Activated naive CD4-positive, alpha-beta T cell treated with anti-CD3 and anti-CD28 coated beads for 36 hours (primary cell): ENCODE measurements at regions not wholly inside any gene's neighbourhood (a gene's known extent, or its start where the extent isn't known, plus 50 kb on each side); places are given as distances from the start of the nearest gene placed in this dataset.
"Not testable (repeated sequence)": the region's sequence is repeated elsewhere in the genome, so short reads cannot be mapped to it uniquely, and the experiment has no call there.

Experiments
- CTCF ChIA-PET: fragments of 350-600 bp; sonication (Branson Sonifier 250); formaldehyde crosslinking; loops from one replicate; lab custom pipeline; 2021; ENCODE audit warnings: antibody characterized with exemption; lab: Charles Lee
- DNase-seq: peaks from one replicate; pipeline ENCODE4 v3.0.0-alpha.2; 2020
- H3K27ac Mint-ChIP-seq: one replicate; pipeline ENCODE4 v1.8.0; 2021; ENCODE audit warnings: mild to moderate bottlenecking, mixed read lengths
- H3K27me3 Mint-ChIP-seq: one replicate; pipeline ENCODE4 v1.8.0; 2021; ENCODE audit warnings: low read depth, mixed read lengths
- H3K36me3 Mint-ChIP-seq: one replicate; pipeline ENCODE4 v1.8.0; 2021; ENCODE audit warnings: low read depth, mixed read lengths
- H3K4me1 Mint-ChIP-seq: one replicate; pipeline ENCODE4 v1.8.0; 2021; ENCODE audit warnings: low read depth, mixed read lengths
- H3K4me3 Mint-ChIP-seq: one replicate; pipeline ENCODE4 v1.8.0; 2021; ENCODE audit warnings: mild to moderate bottlenecking, moderate library complexity, mixed read lengths
- H3K9me3 Mint-ChIP-seq: one replicate; pipeline ENCODE4 v1.8.0; 2021; ENCODE audit warnings: mixed read lengths
- intact Hi-C: fragments of 100-400 bp; cut with micrococcal nuclease; formaldehyde crosslinking; loops from one replicate; pipeline ENCODE4 v1.15.1; 2023

DNA sequence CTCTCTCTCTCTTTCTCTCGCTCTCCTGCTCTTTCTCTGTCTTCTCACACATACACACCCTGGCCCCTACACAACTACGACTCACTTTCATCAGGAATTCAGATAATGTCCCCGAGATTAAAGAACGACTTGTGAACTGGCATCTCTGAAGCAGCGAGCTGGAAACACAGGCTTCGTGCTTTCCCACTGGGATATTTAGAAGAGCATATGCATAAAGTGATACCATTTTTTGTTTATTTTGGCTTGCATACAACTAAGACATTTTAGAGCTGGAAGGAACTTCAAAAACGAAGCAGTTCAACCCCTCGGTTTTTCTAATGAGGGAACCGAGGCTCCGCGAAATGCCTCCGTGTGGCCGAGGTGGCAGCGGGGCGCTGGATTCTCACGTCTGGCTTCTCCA is 88.6 kb downstream of the ZBTB18 start:
- CTCF ChIA-PET = no interaction called here
- Mint-ChIP-seq H3K27me3 (peaks cover 3% of the 10 kb centered on the region), H3K4me1 (peaks cover 10% of the 10 kb centered on the region), H3K27ac (no peak overlapping the region), H3K4me3 (no peak overlapping the region), H3K36me3 (no peaks in the 10 kb centered on the region), H3K9me3 (no peaks in the 10 kb centered on the region)
- DNase-seq = no peak
- intact Hi-C loops = no loop called here

DNA sequence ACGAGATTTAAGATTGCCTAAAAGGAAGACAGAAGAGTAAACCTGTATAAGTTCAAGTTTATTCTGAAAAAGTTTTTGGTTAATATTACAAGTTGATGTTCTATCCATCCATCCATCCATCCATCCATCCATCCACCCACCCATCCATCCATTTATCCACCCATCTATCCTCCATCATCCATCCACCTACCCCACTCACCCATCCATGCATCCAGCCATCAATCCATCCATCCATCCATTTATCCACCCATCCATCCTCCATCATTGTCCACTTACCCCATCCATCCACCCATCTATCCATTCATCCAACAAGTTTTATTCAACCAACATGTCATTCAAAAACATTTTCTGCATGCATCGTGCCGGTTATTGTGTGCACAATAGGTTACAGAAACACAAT is 89.3 kb downstream of the ZBTB18 start:
- Mint-ChIP-seq H3K4me3 (no peak overlapping the region), H3K27ac (no peak overlapping the region), H3K27me3 (peaks cover 3% of the 10 kb centered on the region), H3K4me1 (peaks cover 10% of the 10 kb centered on the region), H3K9me3 (no peaks in the 10 kb centered on the region), H3K36me3 (no peaks in the 10 kb centered on the region)
- intact Hi-C loops = no loop called here
- CTCF ChIA-PET = no interaction called here
- DNase-seq = no peak

- DNase-seq = no peak
- CTCF ChIA-PET = interaction anchor here (0.9 kb wide), 1 partner anchor 395 kb away, joined by 3 read pairs; no protein-coding TSS in a partner anchor
- Mint-ChIP-seq H3K4me1 (no peaks in the 10 kb centered on the region), H3K27ac (no peak overlapping the region), H3K9me3 (no peaks in the 10 kb centered on the region), H3K4me3 (no peak overlapping the region), H3K36me3 (no peaks in the 10 kb centered on the region), H3K27me3 (peaks cover 3% of the 10 kb centered on the region)
- intact Hi-C loops = no loop called here
Measured at GRCh38 chr1:244144053-244144452, 93.0 kb downstream of the ZBTB18 start.

- no peak overlapping the region for H3K27ac Mint-ChIP-seq
- no peak for DNase-seq
- H3K27me3 Mint-ChIP-seq = no peaks in the 10 kb centered on the region
- H3K4me1 Mint-ChIP-seq = no peaks in the 10 kb centered on the region
- no peaks in the 10 kb centered on the region for H3K9me3 Mint-ChIP-seq
- H3K4me3 Mint-ChIP-seq = no peak overlapping the region
- H3K36me3 Mint-ChIP-seq = no peaks in the 10 kb centered on the region
- CTCF ChIA-PET = no interaction called here
- intact Hi-C loops = no loop called here
Measured at GRCh38 chr1:244150071-244150470, 99.0 kb downstream of the ZBTB18 start.

DNA sequence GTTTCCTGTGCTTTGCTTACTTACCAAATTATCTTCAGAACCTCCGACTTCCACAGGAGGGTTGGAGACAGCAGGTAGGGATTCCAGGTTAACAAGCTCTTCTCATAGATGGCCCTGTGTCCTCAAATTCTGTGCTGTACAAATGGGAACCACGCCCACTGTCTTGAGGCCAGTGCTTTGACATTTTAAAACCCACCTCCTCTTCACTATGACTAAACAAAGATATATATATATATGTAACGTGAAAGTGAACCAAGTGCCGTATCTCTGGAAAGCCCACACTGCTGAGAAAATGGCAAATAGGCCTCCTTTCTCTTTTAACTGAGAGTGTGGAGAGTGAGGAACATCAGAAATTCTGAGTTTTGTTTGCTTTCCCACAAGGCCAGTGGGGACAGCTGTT is 99.6 kb downstream of the ZBTB18 start:
- Mint-ChIP-seq H3K27me3 (no peaks in the 10 kb centered on the region), H3K36me3 (no peaks in the 10 kb centered on the region), H3K4me3 (no peak overlapping the region), H3K4me1 (no peaks in the 10 kb centered on the region), H3K27ac (no peak overlapping the region), H3K9me3 (no peaks in the 10 kb centered on the region)
- DNase-seq = no peak
- intact Hi-C loops = no loop called here
- CTCF ChIA-PET = no interaction called here

DNA sequence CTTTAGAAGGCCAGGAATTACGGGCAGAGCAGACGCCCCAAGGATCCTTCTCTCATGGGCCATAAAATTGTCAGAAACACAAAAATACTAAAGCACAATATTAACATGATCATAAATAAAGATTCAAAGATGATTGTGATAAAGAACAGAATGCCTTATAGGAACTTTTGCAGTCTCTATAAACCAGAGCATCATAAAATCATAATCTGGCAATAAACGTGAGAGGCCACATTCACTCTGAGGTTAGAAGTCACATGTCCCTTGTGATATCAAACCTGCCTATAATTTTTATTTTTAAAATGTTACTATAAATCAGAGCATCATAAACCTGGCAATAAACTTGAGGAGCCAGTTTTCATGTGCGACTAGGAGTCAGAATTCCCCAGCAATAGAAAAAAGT is 100.5 kb downstream of the ZBTB18 start:
- Mint-ChIP-seq H3K27me3 (no peaks in the 10 kb centered on the region), H3K9me3 (no peaks in the 10 kb centered on the region), H3K4me1 (no peaks in the 10 kb centered on the region), H3K27ac (no peak overlapping the region), H3K4me3 (no peak overlapping the region), H3K36me3 (no peaks in the 10 kb centered on the region)
- no peak for DNase-seq
- CTCF ChIA-PET = no interaction called here
- intact Hi-C loops = no loop called here

DNA sequence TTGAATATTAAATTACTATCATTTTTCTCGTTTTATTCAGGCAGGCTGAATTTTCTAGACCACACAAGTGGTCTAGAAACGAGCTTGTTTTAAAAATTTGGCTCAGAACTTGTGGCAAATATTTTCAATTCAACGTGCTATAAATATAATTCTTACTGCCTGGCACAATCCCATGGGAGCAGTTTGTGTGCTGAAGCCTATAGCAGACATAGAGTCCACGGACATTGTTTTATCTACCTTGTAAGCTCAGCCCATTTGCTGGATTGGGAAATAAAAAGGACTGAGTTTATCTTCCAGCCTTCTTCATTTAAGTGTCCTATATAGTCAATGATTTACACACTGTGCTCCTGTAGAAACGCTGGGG is 103.4 kb downstream of the ZBTB18 start:
- Mint-ChIP-seq H3K4me3 (no peak overlapping the region), H3K36me3 (no peaks in the 10 kb centered on the region), H3K27me3 (no peaks in the 10 kb centered on the region), H3K4me1 (no peaks in the 10 kb centered on the region), H3K27ac (no peak overlapping the region), H3K9me3 (no peaks in the 10 kb centered on the region)
- intact Hi-C loops = no loop called here
- no peak for DNase-seq
- CTCF ChIA-PET = no interaction called here

GRCh38 chr1:244154872-244155531 is 103.9 kb downstream of the ZBTB18 start:
- no peaks in the 10 kb centered on the region for H3K4me1 Mint-ChIP-seq
- CTCF ChIA-PET = no interaction called here
- no peak for DNase-seq
- no peaks in the 10 kb centered on the region for H3K9me3 Mint-ChIP-seq
- H3K4me3 Mint-ChIP-seq = no peak overlapping the region
- intact Hi-C loops = no loop called here
- H3K27ac Mint-ChIP-seq = no peak overlapping the region
- H3K27me3 Mint-ChIP-seq = no peaks in the 10 kb centered on the region
- H3K36me3 Mint-ChIP-seq = no peaks in the 10 kb centered on the region

DNA sequence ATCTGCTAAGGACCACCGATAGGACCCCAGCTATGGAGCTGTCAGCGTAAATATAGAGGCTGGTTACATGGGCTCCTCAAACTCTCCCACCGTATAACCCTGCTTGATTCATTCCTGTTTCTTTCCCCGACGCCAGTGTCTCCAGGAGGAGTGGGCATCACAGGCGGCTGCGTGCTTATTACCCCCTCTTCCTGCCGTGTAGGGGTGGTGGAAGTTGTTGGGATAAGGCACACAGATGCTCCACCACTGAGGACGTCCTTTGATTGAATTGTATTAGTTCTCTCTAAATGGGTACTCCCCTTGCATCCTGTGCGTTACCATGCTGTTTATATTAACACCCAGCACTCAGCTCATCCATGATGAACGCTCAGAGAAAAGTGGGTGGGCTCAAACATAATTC is 104.6 kb downstream of the ZBTB18 start:
- H3K27ac Mint-ChIP-seq = no peak overlapping the region

DNA sequence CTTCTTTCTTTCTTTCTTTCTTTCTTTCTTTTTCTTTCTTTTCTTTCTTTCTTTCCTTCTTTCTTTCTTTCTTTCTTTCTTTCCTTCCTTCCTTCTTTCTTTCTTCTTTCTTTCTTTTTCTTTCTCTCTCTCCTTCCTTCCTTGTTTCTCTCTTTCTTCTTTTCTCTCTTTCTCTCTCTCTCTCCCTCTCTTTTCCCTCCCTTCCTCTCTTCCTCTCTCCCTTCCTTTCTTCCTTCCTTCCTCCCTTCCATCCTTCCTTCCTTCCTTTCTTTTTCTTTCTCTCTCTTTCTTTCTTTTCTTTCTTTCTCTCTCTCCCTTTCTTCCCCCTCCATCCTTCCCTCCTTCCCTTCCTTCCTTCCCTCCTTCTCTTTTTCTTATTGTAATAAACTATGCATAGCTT is 105.5 kb downstream of the ZBTB18 start:
- intact Hi-C loops, H3K9me3 Mint-ChIP-seq, H3K36me3 Mint-ChIP-seq, H3K27me3 Mint-ChIP-seq, H3K27ac Mint-ChIP-seq, CTCF ChIA-PET, H3K4me1 Mint-ChIP-seq, H3K4me3 Mint-ChIP-seq, DNase-seq: not testable (repeated sequence)

More for the DNA sequence above, 104.6 kb downstream of the ZBTB18 start:
- no peak for DNase-seq
- no peaks in the 10 kb centered on the region for H3K9me3 Mint-ChIP-seq
- CTCF ChIA-PET = no interaction called here
- no peaks in the 10 kb centered on the region for H3K36me3 Mint-ChIP-seq
- H3K27me3 Mint-ChIP-seq = no peaks in the 10 kb centered on the region
- H3K4me1 Mint-ChIP-seq = no peaks in the 10 kb centered on the region
- intact Hi-C loops = no loop called here
- no peak overlapping the region for H3K4me3 Mint-ChIP-seq

DNA sequence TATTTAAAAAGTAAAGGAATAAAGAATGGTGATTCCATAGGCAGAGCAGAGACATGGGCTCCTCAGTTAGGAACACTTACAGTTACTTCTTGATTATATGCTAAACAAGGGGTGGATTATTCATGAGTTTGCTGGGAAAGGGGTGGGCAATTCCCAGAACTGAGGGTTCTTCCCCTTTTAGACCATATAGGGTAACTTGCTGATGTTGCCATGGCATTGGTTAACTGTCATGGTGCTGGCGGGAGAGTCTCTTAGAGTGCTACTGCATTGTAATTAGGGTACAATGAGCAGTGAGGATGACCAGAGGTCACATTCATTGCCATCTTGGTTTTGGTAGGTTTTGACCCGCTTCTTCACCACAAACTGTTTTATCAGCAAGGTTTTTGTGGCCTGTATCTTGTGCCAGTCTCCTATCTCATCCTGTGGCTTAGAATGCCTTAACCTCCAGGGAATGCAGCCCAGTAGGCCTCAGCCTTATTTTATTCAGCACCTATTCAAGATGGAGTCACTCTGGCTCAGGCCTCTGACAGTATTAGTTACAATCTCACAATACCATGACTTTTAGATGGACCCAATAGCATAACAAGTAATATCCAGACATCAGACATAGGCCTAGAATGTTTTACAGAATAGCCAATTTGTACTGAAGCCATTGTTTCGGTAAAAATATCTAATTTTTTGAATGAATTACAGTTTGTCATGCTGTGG is 106.8 kb downstream of the ZBTB18 start:
- H3K9me3 Mint-ChIP-seq = no peaks in the 10 kb centered on the region
- no peaks in the 10 kb centered on the region for H3K4me1 Mint-ChIP-seq
- CTCF ChIA-PET = no interaction called here
- H3K27ac Mint-ChIP-seq = no peak overlapping the region
- H3K4me3 Mint-ChIP-seq = no peak overlapping the region
- DNase-seq = no peak
- no peaks in the 10 kb centered on the region for H3K36me3 Mint-ChIP-seq
- intact Hi-C loops = no loop called here
- H3K27me3 Mint-ChIP-seq = no peaks in the 10 kb centered on the region

GRCh38 chr1:244159646-244160045 is 108.6 kb downstream of the ZBTB18 start:
- intact Hi-C loops = no loop called here
- H3K9me3 Mint-ChIP-seq = no peaks in the 10 kb centered on the region
- H3K36me3 Mint-ChIP-seq = no peaks in the 10 kb centered on the region
- DNase-seq = no peak
- H3K4me1 Mint-ChIP-seq = no peaks in the 10 kb centered on the region
- no peak overlapping the region for H3K4me3 Mint-ChIP-seq
- CTCF ChIA-PET = no interaction called here
- no peak overlapping the region for H3K27ac Mint-ChIP-seq
- H3K27me3 Mint-ChIP-seq = no peaks in the 10 kb centered on the region

GRCh38 chr1:244160455-244161235 is 109.6 kb downstream of the ZBTB18 start:
- Mint-ChIP-seq H3K27me3 (no peaks in the 10 kb centered on the region), H3K4me1 (no peaks in the 10 kb centered on the region), H3K9me3 (no peaks in the 10 kb centered on the region), H3K4me3 (no peak overlapping the region), H3K36me3 (no peaks in the 10 kb centered on the region), H3K27ac (no peak overlapping the region)
- intact Hi-C loops = no loop called here
- CTCF ChIA-PET = no interaction called here
- no peak for DNase-seq
